ENCODE measurements at regions not wholly inside any gene's neighbourhood (a gene's known extent, or its start where the extent isn't known, plus 50 kb on each side); places are given as distances from the start of the nearest gene placed in this dataset.
"Not testable (repeated sequence)": the region's sequence is repeated elsewhere in the genome, so short reads cannot be mapped to it uniquely, and the experiment has no call there.

DNA sequence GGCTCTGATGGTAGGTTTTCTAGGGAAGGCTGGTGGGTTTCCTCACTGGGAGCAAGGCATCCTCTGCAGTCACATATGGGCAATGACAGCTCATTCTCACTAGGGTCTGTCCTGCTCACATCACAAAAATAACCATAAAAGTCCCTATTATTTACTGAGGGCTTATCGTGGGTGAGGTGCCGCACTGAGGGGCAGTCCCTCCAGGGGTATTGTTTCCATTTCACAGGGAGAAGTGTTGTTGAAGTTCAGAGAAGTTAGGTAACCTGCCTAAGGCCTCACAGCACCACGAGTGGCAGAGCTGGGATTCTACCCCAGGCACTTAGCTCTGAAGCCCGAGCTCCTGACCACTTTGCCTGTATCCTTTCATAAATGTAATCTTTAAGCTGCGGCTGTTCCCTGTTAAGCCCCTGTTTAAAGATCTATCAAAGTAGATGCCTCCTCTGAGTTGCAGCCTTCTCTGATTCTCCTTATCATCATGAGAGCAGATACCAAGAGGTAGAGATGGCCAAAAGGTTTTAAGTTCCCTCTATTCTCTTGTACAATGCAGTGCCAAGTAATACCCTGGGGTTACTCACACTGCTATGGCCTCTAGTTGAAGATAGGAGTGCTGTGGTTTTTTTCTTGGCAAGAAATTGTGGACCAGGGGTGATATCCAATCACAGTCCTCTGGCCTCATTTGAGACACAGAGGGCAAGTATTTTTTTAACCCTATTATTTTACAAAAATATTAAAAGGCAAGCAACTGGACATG is 107.0 kb downstream of the RPLP1 start:
- TF ChIP-seq, protein P1, sequence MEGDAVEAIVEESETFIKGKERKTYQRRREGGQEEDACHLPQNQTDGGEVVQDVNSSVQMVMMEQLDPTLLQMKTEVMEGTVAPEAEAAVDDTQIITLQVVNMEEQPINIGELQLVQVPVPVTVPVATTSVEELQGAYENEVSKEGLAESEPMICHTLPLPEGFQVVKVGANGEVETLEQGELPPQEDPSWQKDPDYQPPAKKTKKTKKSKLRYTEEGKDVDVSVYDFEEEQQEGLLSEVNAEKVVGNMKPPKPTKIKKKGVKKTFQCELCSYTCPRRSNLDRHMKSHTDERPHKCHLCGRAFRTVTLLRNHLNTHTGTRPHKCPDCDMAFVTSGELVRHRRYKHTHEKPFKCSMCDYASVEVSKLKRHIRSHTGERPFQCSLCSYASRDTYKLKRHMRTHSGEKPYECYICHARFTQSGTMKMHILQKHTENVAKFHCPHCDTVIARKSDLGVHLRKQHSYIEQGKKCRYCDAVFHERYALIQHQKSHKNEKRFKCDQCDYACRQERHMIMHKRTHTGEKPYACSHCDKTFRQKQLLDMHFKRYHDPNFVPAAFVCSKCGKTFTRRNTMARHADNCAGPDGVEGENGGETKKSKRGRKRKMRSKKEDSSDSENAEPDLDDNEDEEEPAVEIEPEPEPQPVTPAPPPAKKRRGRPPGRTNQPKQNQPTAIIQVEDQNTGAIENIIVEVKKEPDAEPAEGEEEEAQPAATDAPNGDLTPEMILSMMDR (IDR thresholded peaks at IDR 0.05; ENCODE audit: low read depth, low read length), result no peak
- no peak overlapping the region for H3K4me3 ChIP-seq (ENCODE audit: low read depth, low read length)

DNA sequence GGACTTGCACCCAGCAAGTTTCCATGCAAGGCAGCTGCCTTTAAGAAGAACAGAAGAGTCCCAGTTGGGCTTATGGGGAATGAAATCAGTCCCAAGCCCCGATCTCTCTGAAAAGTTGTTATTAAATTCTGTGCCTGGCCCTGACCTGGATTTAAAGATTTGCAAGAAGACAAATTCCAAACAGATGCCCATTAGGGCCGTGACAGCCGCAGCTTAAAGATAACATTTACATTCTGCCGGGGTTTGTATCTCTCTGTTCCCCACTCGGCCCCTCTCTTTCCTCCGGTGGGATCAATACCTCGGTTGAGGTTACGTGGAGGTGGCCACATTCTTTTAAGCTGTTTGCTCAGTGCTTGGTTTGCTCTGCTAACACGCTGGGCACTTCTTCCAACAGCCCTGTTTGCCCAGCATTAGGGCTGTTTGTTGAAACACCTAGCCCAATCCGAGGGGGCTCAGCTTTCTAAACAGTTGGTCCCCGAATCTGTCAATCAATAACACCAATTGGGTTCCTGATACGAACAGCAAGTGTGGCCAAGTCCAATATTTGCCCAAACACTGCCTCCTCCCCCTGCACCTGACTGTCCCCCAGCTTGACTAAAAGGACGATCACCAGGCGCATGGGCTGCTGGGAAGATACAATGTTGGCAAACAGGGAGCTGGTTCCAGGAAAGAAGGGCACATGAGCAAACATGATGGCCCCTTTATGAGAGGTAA is 108.6 kb downstream of the RPLP1 start:
- no peak overlapping the region for H3K4me3 ChIP-seq (ENCODE audit: low read depth, low read length)
- TF ChIP-seq, protein P1 (IDR thresholded peaks at IDR 0.05; ENCODE audit: low read depth, low read length), result no peak

DNA sequence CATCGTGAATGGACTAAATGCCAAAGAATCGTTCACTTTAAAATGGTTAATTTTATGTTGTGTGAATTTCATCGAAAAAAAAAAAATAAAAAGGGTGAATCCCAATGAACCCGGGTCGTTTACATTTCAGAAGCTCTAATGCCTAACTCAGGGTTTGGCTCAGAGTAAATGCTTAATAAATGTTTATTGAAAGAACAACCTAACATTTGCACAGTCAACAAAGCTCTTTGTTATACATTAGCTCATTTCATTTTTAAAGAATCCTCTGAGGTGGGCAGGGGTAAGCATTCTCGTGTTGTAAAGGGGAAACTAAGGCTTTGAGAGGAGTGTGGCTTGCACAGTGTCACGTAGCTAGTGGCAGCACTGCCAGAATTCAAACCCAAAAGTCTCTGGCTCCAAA is 109.5 kb downstream of the RPLP1 start:
- no peak overlapping the region for H3K4me3 ChIP-seq (ENCODE audit: low read depth, low read length)
- TF ChIP-seq, protein P1 (IDR thresholded peaks at IDR 0.05; ENCODE audit: low read depth, low read length), result no peak

DNA sequence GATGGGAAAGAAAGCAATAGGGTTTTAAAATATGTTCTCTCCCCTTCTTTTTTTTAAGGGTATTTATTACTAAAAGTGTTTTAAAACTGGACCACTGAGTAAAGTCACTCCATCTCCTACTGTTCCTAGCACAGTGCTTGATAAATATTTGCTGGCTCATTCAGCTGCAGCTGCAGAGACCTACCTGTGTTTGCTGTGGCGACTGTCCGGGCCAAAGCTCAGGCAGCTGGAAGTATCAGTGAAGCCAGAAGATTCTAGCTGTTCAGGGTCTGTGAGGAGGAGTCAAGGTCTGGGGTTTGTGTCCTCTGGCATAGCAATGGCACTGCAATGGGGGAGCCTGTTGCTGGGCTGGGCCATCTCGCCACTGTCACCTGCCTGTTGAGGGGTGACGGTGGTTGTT is 109.9 kb downstream of the RPLP1 start:
- TF ChIP-seq, protein P1 (IDR thresholded peaks at IDR 0.05; ENCODE audit: low read depth, low read length), result no peak
- no peak overlapping the region for H3K4me3 ChIP-seq (ENCODE audit: low read depth, low read length)

DNA sequence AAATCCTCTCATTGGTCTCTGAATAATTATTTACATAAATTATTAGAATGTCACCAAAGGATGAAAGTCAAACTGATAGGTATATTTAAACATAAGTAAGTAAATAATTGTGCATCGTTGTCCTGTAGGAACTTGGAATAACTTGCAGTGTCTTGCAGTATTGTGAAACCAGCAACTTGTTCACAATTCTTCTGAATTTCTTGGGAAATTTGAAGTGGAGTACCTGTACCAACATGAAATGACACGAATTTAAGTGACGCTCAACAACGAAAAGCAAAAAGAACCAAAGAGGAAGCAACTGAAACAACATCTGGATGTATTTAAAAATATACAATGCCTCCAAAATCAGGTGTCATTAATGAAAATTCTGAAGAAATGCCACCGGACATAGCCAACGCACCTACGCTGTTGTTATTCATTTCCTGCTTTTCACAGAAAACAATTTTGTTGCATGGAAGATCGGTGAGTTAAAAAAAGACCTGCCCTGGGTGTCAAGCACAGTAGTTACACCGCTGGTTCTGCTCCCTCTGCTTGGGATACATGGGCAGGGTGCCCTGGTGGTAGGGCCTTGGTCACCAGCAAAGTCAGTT is 112.5 kb downstream of the RPLP1 start:
- no peak overlapping the region for H3K4me3 ChIP-seq (ENCODE audit: low read depth, low read length)
- TF ChIP-seq, protein P1 (IDR thresholded peaks at IDR 0.05; ENCODE audit: low read depth, low read length), result no peak

DNA sequence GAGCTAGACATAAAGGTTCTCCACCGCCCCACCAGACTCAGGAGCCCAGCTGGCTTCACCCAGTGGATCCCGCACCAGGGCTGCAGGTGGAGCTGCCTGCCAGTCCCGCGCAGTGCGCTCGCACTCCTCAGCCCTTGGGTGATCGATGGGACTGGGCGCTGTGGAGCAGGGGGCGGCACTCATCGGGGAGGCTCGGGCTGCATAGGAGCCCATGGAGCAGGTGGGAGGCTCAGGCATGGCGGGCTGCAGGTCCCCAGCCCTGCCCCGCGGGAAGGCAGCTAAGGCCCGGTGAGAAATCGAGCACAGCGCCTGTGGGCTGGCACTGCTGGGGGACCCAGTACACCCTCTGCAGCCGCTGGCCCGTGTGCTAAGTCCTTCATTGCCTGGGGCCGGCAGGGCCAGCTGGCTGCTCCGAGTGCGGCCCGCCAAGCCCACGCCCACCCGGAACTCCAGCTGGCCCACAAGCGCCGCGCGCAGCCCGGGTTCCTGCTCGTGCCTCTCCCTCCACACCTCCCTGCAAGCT is 114.7 kb downstream of the RPLP1 start:
- H3K4me3 ChIP-seq (ENCODE audit: low read depth, low read length), result not testable (repeated sequence)

DNA sequence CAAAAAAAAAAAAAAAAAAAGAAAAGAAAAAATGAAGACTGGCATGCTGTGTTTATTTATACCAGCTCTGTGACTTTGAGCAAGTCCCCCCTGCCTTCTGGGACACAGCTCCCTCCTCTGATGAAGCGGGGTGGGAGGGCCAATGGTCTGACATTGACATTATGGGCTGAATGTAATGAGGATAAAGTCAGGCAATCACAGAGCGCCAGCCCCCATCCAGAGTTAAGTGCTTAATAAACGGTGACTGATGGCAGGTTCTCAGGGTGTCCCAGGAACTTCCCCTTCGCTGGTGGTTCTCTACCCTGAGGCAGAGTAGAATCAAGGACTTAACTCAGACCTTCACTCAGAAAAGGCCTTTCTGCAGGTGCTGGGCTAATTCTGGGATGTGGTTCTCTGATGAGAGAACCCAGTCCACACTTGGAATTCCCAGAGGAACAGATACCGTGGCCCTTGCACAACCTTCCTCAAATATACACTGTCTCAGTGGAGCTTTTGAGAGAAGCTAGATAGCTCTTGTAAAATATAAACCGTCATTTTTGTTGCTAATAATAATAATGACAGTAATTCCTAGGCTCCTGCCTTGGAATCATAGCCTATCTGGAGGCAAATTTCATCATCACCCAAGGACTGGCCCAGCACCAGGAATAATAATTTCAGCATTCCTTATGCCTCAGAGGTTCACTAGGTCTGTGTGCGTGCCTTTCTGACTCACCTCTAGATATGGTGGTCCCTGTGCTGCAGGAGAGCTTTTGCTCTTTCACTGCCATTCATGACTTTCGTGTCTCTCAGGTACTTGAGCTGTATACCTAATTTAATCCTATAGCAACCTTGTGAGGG is 115.8 kb downstream of the RPLP1 start:
- H3K4me3 ChIP-seq (ENCODE audit: low read depth, low read length), result no peak overlapping the region
- TF ChIP-seq, protein P1 (IDR thresholded peaks at IDR 0.05; ENCODE audit: low read depth, low read length), result no peak
